Neural progenitor cell (in vitro differentiated cells): ENCODE measurements at regions not wholly inside any gene's neighbourhood (a gene's known extent, or its start where the extent isn't known, plus 50 kb on each side); places are given as distances from the start of the nearest gene placed in this dataset.
"Not testable (repeated sequence)": the region's sequence is repeated elsewhere in the genome, so short reads cannot be mapped to it uniquely, and the experiment has no call there.

Source experiments
- DNase-seq: peaks from one replicate; pipeline ENCODE4 v3.0.0-alpha.2; 2016; ENCODE audit warnings: low spot score
- H2AFZ ChIP-seq: fragments of 200-600 bp; sonication (generic); replicated peaks from 2 replicates; pipeline ENCODE4 v1.6.1; 2016; ENCODE audit warnings: antibody characterized with exemption
- H3F3A ChIP-seq: fragments of 200-600 bp; sonication (generic); 2 replicates; pipeline ENCODE4 v1.6.1; 2016; ENCODE audit warnings: antibody characterized with exemption, low read depth
- H3K27ac ChIP-seq: fragments of 200-600 bp; sonication (generic); 2 replicates; pipeline ENCODE4 v1.5.1; 2016; ENCODE audit warnings: mild to moderate bottlenecking
- H3K27me3 ChIP-seq: fragments of 200-600 bp; sonication (generic); 2 replicates; pipeline ENCODE4 v1.6.1; 2016; ENCODE audit warnings: mild to moderate bottlenecking, moderate library complexity
- H3K36me3 ChIP-seq: fragments of 200-600 bp; sonication (generic); 2 replicates; pipeline ENCODE4 v1.5.1; 2016
- H3K4me1 ChIP-seq: fragments of 200-600 bp; sonication (generic); 2 replicates; pipeline ENCODE4 v1.6.1; 2016; ENCODE audit warnings: mixed run types
- H3K4me2 ChIP-seq: fragments of 200-600 bp; sonication (generic); 2 replicates; pipeline ENCODE4 v1.6.1; 2016
- H3K4me3 ChIP-seq: fragments of 200-600 bp; sonication (generic); 2 replicates; pipeline ENCODE4 v1.5.1; 2016
- H3K79me2 ChIP-seq: fragments of 200-600 bp; sonication (generic); 2 replicates; pipeline ENCODE4 v1.6.1; 2016; ENCODE audit warnings: low read depth
- H3K9ac ChIP-seq: fragments of 200-600 bp; sonication (generic); 2 replicates; pipeline ENCODE4 v1.6.1; 2016
- H3K9me3 ChIP-seq: fragments of 200-600 bp; sonication (generic); 2 replicates; pipeline ENCODE4 v1.5.1; 2016; ENCODE audit warnings: low read depth
- H4K20me1 ChIP-seq: fragments of 200-600 bp; sonication (generic); 2 replicates; pipeline ENCODE4 v1.6.1; 2016; ENCODE audit warnings: low read depth
- H3K27ac Mint-ChIP-seq: 3 replicates; pipeline ENCODE4 v1.8.0; 2021; ENCODE audit warnings: mixed read lengths
- H3K27me3 Mint-ChIP-seq: 2 replicates; pipeline ENCODE4 v1.8.0; 2022; ENCODE audit warnings: low read depth, mild to moderate bottlenecking, inconsistent platforms, moderate library complexity, mixed read lengths; ENCODE audit not compliant: insufficient read depth
- H3K36me3 Mint-ChIP-seq: 3 replicates; pipeline ENCODE4 v1.8.0; 2021; ENCODE audit warnings: mixed read lengths
- H3K4me1 Mint-ChIP-seq: 3 replicates; pipeline ENCODE4 v1.8.0; 2021; ENCODE audit warnings: mixed read lengths
- H3K4me3 Mint-ChIP-seq: 3 replicates; pipeline ENCODE4 v1.8.0; 2021; ENCODE audit warnings: mild to moderate bottlenecking, moderate library complexity, mixed read lengths
- H3K9me3 Mint-ChIP-seq: 3 replicates; pipeline ENCODE4 v1.8.0; 2020; ENCODE audit warnings: mixed read lengths
- CTCF ChIP-seq: fragments of 200-600 bp; sonication (generic); IDR thresholded peaks from 2 replicates; pipeline ENCODE4 v1.5.1; 2017; ENCODE audit warnings: antibody characterized with exemption, mild to moderate bottlenecking
- EZH2 ChIP-seq: fragments of 200-600 bp; sonication (generic); IDR thresholded peaks from 2 replicates; pipeline ENCODE4 v1.6.1; 2017; ENCODE audit warnings: antibody characterized with exemption, mild to moderate bottlenecking, moderate library complexity
- EZH2phosphoT487 ChIP-seq: fragments of 200-600 bp; sonication (generic); IDR thresholded peaks from 2 replicates; pipeline ENCODE4 v1.6.1; 2017; ENCODE audit warnings: antibody characterized with exemption

- H3K9me3 Mint-ChIP-seq, H4K20me1 ChIP-seq, H3K4me1 ChIP-seq, H3K9ac ChIP-seq, H3K36me3 Mint-ChIP-seq, H3K27me3 ChIP-seq, H3F3A ChIP-seq, H3K4me3 Mint-ChIP-seq, H3K27me3 Mint-ChIP-seq, H3K4me1 Mint-ChIP-seq, DNase-seq, H3K27ac Mint-ChIP-seq, H3K79me2 ChIP-seq, H3K9me3 ChIP-seq, H3K36me3 ChIP-seq, H2AFZ ChIP-seq, H3K27ac ChIP-seq, H3K4me3 ChIP-seq, H3K4me2 ChIP-seq: not testable (repeated sequence)
Observed at GRCh38 chrX:90575155-90575554, 653.4 kb downstream of the TGIF2LX start.

- not testable (repeated sequence) for H3K27ac Mint-ChIP-seq, H3K4me3 ChIP-seq
Observed at GRCh38 chrX:90601921-90602320, 680.2 kb downstream of the TGIF2LX start.

GRCh38 chrX:90605736-90606135, 684.0 kb downstream of the TGIF2LX start:
- not testable (repeated sequence) for H3K4me1 Mint-ChIP-seq, H3K4me3 ChIP-seq, H3K9ac ChIP-seq, H3K4me2 ChIP-seq, H3K4me3 Mint-ChIP-seq, H3K27me3 Mint-ChIP-seq, H3K9me3 ChIP-seq, H3F3A ChIP-seq, H3K79me2 ChIP-seq, DNase-seq, H3K9me3 Mint-ChIP-seq, H3K27ac ChIP-seq, H3K27me3 ChIP-seq, H3K4me1 ChIP-seq, H2AFZ ChIP-seq, H3K36me3 ChIP-seq, H3K36me3 Mint-ChIP-seq, H3K27ac Mint-ChIP-seq, H4K20me1 ChIP-seq

More at GRCh38 chrX:90601921-90602320, 680.2 kb downstream of the TGIF2LX start:
- not testable (repeated sequence) for H3K9me3 ChIP-seq, H3F3A ChIP-seq, H3K9ac ChIP-seq, H3K27ac ChIP-seq, H3K27me3 Mint-ChIP-seq, H3K9me3 Mint-ChIP-seq, H3K4me1 Mint-ChIP-seq, H2AFZ ChIP-seq, H4K20me1 ChIP-seq, H3K27me3 ChIP-seq, H3K79me2 ChIP-seq, H3K36me3 ChIP-seq, DNase-seq, H3K4me1 ChIP-seq, H3K4me2 ChIP-seq, H3K36me3 Mint-ChIP-seq, H3K4me3 Mint-ChIP-seq

- no peaks in the 10 kb centered on the region for H3K27me3 Mint-ChIP-seq
- no peak for TF ChIP-seq CTCF
- TF ChIP-seq EZH2phosphoT487 = no peak
- no peak for TF ChIP-seq EZH2
- H3K9ac ChIP-seq = no peak overlapping the region
Observed at GRCh38 chrX:90617710-90618325, 696.1 kb downstream of the TGIF2LX start.

GRCh38 chrX:90665161-90665560, 743.5 kb downstream of the TGIF2LX start:
- DNase-seq = peak; percentile 47
- not testable (repeated sequence) for H3K4me2 ChIP-seq

More at GRCh38 chrX:90617710-90618325, 696.1 kb downstream of the TGIF2LX start:
- H3K4me2 ChIP-seq = no peak overlapping the region
- H3K4me3 ChIP-seq = no peak overlapping the region
- Mint-ChIP-seq H3K9me3 (no peaks in the 10 kb centered on the region), H3K4me3 (no peak overlapping the region), H3K36me3 (no peaks in the 10 kb centered on the region), H3K27ac (no peak overlapping the region), H3K4me1 (no peaks in the 10 kb centered on the region)
- H3K4me1 ChIP-seq = no peaks in the 10 kb centered on the region
- no peak overlapping the region for H2AFZ ChIP-seq
- no peak for DNase-seq
- H3K27ac ChIP-seq = no peak overlapping the region
- H3F3A ChIP-seq = no peaks in the 10 kb centered on the region
- H3K27me3 ChIP-seq = no peaks in the 10 kb centered on the region
- no peaks in the 10 kb centered on the region for H4K20me1 ChIP-seq
- no peaks in the 10 kb centered on the region for H3K36me3 ChIP-seq
- no peaks in the 10 kb centered on the region for H3K79me2 ChIP-seq
- H3K9me3 ChIP-seq = no peaks in the 10 kb centered on the region

GRCh38 chrX:90713552-90713951, 721.1 kb upstream of the PABPC5 start:
- H3K36me3 Mint-ChIP-seq = not testable (repeated sequence)

More at GRCh38 chrX:90665161-90665560, 743.5 kb downstream of the TGIF2LX start:
- H3K27me3 Mint-ChIP-seq, H3K4me3 ChIP-seq, H3K36me3 ChIP-seq, H3K9me3 Mint-ChIP-seq, H4K20me1 ChIP-seq, H3K79me2 ChIP-seq, H3K4me1 ChIP-seq, H3K27me3 ChIP-seq, H3F3A ChIP-seq, H3K9me3 ChIP-seq, H3K36me3 Mint-ChIP-seq, H3K4me1 Mint-ChIP-seq, H3K27ac ChIP-seq, H3K27ac Mint-ChIP-seq, H3K9ac ChIP-seq, H3K4me3 Mint-ChIP-seq: not testable (repeated sequence)
- TF ChIP-seq CTCF = peak; percentile 38
- H2AFZ ChIP-seq = peak overlapping the region; percentile 87

GRCh38 chrX:90737555-90737954, 697.1 kb upstream of the PABPC5 start:
- not testable (repeated sequence) for H3K9me3 ChIP-seq, H3K79me2 ChIP-seq, H3K9me3 Mint-ChIP-seq, H3K36me3 Mint-ChIP-seq, H3K4me1 Mint-ChIP-seq, H3K4me2 ChIP-seq, H3K27me3 ChIP-seq, H3K27ac Mint-ChIP-seq, H3F3A ChIP-seq, H3K27me3 Mint-ChIP-seq, H3K9ac ChIP-seq, H3K4me1 ChIP-seq, H3K4me3 Mint-ChIP-seq, H3K36me3 ChIP-seq, H4K20me1 ChIP-seq, H3K4me3 ChIP-seq, DNase-seq, H3K27ac ChIP-seq, H2AFZ ChIP-seq

More at GRCh38 chrX:90713552-90713951, 721.1 kb upstream of the PABPC5 start:
- H3K27ac Mint-ChIP-seq, H3K4me1 ChIP-seq, H3K36me3 ChIP-seq, H3F3A ChIP-seq, H3K4me3 ChIP-seq, H4K20me1 ChIP-seq, H3K27ac ChIP-seq, H3K4me2 ChIP-seq, H3K79me2 ChIP-seq, H3K27me3 Mint-ChIP-seq, H3K4me3 Mint-ChIP-seq, H3K4me1 Mint-ChIP-seq, H2AFZ ChIP-seq, H3K9me3 ChIP-seq, H3K9ac ChIP-seq, DNase-seq, H3K27me3 ChIP-seq, H3K9me3 Mint-ChIP-seq: not testable (repeated sequence)
